ENCODE measurements at regions not wholly inside any gene's neighbourhood (a gene's known extent, or its start where the extent isn't known, plus 50 kb on each side); places are given as distances from the start of the nearest gene placed in this dataset.

DNA sequence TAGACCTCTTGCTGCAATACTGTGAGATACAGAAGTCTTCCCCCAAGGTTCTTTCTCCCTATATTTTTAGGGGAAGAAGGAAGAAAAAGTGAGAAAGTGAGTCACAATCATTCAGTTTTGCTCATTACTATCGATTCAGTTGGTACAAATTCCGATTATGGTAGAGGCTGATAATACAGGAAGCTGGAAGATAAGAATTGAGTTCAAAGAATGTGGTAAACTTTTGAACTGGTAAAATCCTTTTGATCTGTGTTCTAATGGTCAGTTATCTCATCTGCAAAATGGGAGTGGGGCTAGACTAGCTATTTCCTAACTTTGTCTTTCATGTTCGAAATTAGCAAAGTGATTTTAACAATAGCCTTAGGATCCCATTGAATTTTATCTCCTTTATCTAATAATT is 101.4 kb upstream of the FAT1 start (continued):
- no peak for TF ChIP-seq NR2F6 (IDR thresholded peaks at IDR 0.05)
- 0 out of 2 replicates have a peak, but pooled peaks have one; percentile 8 for TF ChIP-seq NR2F6 (CRISPR knock-in tag; IDR thresholded peaks at IDR 0.05)
- no peak for TF ChIP-seq SIX1 (CRISPR knock-in tag; IDR thresholded peaks at IDR 0.05; ENCODE audit: borderline replicate concordance)
- peak; percentile 82 for TF ChIP-seq RCOR2 (CRISPR knock-in tag; IDR thresholded peaks at IDR 0.05)
- peak; percentile 25; the same call in 1 of the 2 replicates for TF ChIP-seq SAP130 (CRISPR knock-in tag; IDR thresholded peaks at IDR 0.05; ENCODE audit: low read depth)
- peak; percentile 64 for TF ChIP-seq POGZ (CRISPR knock-in tag; IDR thresholded peaks at IDR 0.05)
- 0 out of 2 replicates have a peak, but pooled peaks have one; percentile 25 for TF ChIP-seq ADNP (CRISPR knock-in tag; IDR thresholded peaks at IDR 0.05)
- TF ChIP-seq SETDB1 (CRISPR knock-in tag; IDR thresholded peaks at IDR 0.05; ENCODE audit: borderline replicate concordance), result no peak
- TF ChIP-seq, protein P1, sequence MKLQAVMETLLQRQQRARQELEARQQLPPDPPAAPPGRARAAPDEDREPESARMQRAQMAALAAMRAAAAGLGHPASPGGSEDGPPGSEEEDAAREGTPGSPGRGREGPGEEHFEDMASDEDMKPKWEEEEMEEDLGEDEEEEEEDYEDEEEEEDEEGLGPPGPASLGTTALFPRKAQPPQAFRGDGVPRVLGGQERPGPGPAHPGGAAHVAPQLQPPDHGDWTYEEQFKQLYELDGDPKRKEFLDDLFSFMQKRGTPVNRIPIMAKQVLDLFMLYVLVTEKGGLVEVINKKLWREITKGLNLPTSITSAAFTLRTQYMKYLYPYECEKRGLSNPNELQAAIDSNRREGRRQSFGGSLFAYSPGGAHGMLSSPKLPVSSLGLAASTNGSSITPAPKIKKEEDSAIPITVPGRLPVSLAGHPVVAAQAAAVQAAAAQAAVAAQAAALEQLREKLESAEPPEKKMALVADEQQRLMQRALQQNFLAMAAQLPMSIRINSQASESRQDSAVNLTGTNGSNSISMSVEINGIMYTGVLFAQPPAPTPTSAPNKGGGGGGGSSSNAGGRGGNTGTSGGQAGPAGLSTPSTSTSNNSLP (IDR thresholded peaks at IDR 0.05; ENCODE audit: low read depth, low read length), result peak; percentile 56; the same call in 1 of the 2 replicates
- TF ChIP-seq, protein P2, sequence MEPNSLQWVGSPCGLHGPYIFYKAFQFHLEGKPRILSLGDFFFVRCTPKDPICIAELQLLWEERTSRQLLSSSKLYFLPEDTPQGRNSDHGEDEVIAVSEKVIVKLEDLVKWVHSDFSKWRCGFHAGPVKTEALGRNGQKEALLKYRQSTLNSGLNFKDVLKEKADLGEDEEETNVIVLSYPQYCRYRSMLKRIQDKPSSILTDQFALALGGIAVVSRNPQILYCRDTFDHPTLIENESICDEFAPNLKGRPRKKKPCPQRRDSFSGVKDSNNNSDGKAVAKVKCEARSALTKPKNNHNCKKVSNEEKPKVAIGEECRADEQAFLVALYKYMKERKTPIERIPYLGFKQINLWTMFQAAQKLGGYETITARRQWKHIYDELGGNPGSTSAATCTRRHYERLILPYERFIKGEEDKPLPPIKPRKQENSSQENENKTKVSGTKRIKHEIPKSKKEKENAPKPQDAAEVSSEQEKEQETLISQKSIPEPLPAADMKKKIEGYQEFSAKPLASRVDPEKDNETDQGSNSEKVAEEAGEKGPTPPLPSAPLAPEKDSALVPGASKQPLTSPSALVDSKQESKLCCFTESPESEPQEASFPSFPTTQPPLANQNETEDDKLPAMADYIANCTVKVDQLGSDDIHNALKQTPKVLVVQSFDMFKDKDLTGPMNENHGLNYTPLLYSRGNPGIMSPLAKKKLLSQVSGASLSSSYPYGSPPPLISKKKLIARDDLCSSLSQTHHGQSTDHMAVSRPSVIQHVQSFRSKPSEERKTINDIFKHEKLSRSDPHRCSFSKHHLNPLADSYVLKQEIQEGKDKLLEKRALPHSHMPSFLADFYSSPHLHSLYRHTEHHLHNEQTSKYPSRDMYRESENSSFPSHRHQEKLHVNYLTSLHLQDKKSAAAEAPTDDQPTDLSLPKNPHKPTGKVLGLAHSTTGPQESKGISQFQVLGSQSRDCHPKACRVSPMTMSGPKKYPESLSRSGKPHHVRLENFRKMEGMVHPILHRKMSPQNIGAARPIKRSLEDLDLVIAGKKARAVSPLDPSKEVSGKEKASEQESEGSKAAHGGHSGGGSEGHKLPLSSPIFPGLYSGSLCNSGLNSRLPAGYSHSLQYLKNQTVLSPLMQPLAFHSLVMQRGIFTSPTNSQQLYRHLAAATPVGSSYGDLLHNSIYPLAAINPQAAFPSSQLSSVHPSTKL (CRISPR knock-in tag; IDR thresholded peaks at IDR 0.05), result peak; percentile 80
- peak; percentile 39; the same call in 1 of the 2 replicates for TF ChIP-seq MIER3 (CRISPR knock-in tag; IDR thresholded peaks at IDR 0.05; ENCODE audit: borderline replicate concordance)
- no peak for TF ChIP-seq TBP (CRISPR knock-in tag; IDR thresholded peaks at IDR 0.05)
- TF ChIP-seq, protein P3, sequence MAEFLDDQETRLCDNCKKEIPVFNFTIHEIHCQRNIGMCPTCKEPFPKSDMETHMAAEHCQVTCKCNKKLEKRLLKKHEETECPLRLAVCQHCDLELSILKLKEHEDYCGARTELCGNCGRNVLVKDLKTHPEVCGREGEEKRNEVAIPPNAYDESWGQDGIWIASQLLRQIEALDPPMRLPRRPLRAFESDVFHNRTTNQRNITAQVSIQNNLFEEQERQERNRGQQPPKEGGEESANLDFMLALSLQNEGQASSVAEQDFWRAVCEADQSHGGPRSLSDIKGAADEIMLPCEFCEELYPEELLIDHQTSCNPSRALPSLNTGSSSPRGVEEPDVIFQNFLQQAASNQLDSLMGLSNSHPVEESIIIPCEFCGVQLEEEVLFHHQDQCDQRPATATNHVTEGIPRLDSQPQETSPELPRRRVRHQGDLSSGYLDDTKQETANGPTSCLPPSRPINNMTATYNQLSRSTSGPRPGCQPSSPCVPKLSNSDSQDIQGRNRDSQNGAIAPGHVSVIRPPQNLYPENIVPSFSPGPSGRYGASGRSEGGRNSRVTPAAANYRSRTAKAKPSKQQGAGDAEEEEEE (CRISPR knock-in tag; IDR thresholded peaks at IDR 0.05; ENCODE audit: borderline replicate concordance), result no peak
- TF ChIP-seq ZFP36 (IDR thresholded peaks at IDR 0.05; ENCODE audit: borderline replicate concordance, low read depth, low read length, partially characterized antibody), result no peak
- no peak for TF ChIP-seq AHR (CRISPR knock-in tag; IDR thresholded peaks at IDR 0.05)
- TF ChIP-seq TEAD3 (CRISPR knock-in tag; optimal IDR thresholded peaks at IDR 0.05; ENCODE audit: borderline replicate concordance), result peak; percentile 50
- TF ChIP-seq FOXO1 (CRISPR knock-in tag; IDR thresholded peaks at IDR 0.05), result no peak; the same call in 1 of the 2 replicates
- peak; percentile 52; the same call in 1 of the 2 replicates for TF ChIP-seq ETV5 (CRISPR knock-in tag; IDR thresholded peaks at IDR 0.05; ENCODE audit: borderline replicate concordance)
- TF ChIP-seq IRF2 (CRISPR knock-in tag; IDR thresholded peaks at IDR 0.05), result 0 out of 2 replicates have a peak, but pooled peaks have one; percentile 21
- no peak for TF ChIP-seq ZFP82 (CRISPR knock-in tag; IDR thresholded peaks at IDR 0.05; ENCODE audit: borderline replicate concordance)
- TF ChIP-seq HMG20B (CRISPR knock-in tag; conservative IDR thresholded peaks at IDR 0.05), result no peak
